Gastroesophageal sphincter (tissue), 3 donors: ENCODE measurements at regions not wholly inside any gene's neighbourhood (a gene's known extent, or its start where the extent isn't known, plus 50 kb on each side); places are given as distances from the start of the nearest gene placed in this dataset.
"Not testable (repeated sequence)": the region's sequence is repeated elsewhere in the genome, so short reads cannot be mapped to it uniquely, and the experiment has no call there.

Experiments used
- CTCF ChIP-seq, 4 experiments: fragments of 200-600 bp in 2 of 4; fragments of 450-650 bp in 2 of 4; sonication (generic) in 1 of 4; IDR thresholded peaks; one replicate each; pipeline ENCODE4 v1.5.1; 2017 to 2019; ENCODE audit warnings: antibody characterized with exemption in 4 of 4, mild to moderate bottlenecking in 2 of 4, moderate library complexity in 2 of 4
- POLR2A ChIP-seq, 2 donors: fragments of 450-650 bp; IDR thresholded peaks; one replicate each; pipeline ENCODE4 v1.6.1; 2017; ENCODE audit warnings: antibody characterized with exemption in 2 of 2, mild to moderate bottlenecking in 2 of 2, moderate library complexity in 1 of 2

- not testable (repeated sequence) for TF ChIP-seq POLR2A, CTCF (IDR thresholded peaks at IDR 0.05)
Observed at GRCh38 chr22:40108926-40109325, 68.8 kb upstream of the TNRC6B start.
